ENCODE measurements at regions not wholly inside any gene's neighbourhood (a gene's known extent, or its start where the extent isn't known, plus 50 kb on each side); places are given as distances from the start of the nearest gene placed in this dataset.

GRCh38 chr12:66919466-66919865 lies 240.6 kb upstream of the GRIP1 start:
- no peak for DNase-seq

- DNase-seq = no peak
Measured at GRCh38 chr12:66920205-66920604, 241.3 kb upstream of the GRIP1 start.

DNA sequence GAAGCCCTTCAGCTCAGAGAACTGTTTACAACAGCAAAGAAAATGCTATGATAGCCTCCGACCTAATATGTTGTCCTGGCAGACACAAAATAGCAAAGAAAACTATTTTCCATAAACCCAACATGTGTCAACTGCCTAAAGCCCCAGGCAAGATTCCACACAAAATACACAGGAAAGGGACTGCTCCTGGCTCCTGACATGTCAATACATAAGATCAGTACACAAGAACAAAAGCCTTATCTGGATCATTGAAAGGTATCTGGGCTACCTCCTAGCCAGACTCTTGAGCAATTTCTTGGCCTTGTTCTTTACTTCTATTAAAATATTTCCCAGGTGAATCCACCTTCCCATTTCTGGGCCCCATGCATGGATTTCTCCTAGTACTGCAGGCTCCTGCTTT lies 242.3 kb upstream of the GRIP1 start:
- no peak for DNase-seq

GRCh38 chr12:66925083-66925482 lies 246.2 kb upstream of the GRIP1 start:
- no peak for DNase-seq

DNA sequence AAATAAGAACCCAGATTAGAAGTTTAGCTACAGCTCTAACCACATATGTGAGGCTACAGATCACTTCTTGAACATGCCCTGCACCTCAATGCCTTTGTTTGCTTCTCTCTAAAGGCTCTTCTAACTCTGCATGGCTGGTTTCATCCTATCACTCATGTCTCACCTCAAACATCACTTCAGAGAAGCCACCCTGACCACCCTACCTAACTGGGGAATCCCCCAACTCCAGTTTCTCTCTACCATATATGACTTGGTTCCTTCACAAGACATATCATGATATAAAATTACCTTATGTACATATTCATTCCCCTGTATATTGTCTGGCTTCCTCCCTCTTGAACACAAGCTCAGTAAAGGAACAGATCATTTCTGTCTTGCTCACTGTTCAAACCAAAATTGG lies 250.2 kb upstream of the GRIP1 start:
- peak in 1 of 2 donors; percentile 14 for DNase-seq

DNA sequence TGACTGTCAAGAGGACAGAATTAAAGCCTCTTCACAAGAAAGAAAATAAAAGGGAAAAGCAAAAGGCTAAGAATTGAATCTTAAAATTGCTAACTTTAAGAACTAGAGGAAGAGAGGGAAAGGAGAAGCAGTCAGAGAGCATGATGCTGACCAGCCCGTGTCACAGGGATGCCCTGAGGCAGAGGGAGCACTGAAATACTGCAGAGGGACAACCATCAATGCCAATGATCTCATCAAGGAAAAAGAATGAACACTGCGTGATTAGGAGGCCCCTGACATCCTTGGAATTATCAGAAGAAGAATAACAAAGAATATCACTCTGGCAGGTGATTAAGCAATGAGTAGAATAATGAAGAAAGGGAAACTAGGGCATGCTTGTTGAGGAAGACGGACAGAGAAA lies 252.2 kb upstream of the GRIP1 start:
- DNase-seq = no peak

DNA sequence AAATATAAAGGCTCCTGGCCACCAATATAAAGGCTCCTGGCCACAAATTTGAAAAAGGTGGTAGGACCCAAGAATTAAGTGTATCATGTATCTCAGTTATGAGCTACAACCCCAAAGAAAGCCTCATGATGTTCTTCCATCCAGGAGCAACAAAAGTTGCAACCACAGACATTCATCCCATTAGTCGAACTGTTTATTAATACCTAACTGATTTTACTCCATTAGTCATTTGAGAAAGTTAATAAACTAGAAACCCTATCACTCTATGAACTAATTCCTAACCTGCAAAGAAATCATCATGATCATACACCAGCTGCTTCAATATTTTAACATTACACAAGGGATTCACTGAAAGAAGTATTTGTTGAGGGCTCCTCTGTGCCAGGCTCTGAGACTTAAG lies 253.2 kb upstream of the GRIP1 start:
- no peak for DNase-seq

GRCh38 chr12:66934302-66935062 lies 255.6 kb upstream of the GRIP1 start:
- no peak for DNase-seq

GRCh38 chr12:66941150-66941549 lies 262.3 kb upstream of the GRIP1 start:
- no peak for DNase-seq

DNA sequence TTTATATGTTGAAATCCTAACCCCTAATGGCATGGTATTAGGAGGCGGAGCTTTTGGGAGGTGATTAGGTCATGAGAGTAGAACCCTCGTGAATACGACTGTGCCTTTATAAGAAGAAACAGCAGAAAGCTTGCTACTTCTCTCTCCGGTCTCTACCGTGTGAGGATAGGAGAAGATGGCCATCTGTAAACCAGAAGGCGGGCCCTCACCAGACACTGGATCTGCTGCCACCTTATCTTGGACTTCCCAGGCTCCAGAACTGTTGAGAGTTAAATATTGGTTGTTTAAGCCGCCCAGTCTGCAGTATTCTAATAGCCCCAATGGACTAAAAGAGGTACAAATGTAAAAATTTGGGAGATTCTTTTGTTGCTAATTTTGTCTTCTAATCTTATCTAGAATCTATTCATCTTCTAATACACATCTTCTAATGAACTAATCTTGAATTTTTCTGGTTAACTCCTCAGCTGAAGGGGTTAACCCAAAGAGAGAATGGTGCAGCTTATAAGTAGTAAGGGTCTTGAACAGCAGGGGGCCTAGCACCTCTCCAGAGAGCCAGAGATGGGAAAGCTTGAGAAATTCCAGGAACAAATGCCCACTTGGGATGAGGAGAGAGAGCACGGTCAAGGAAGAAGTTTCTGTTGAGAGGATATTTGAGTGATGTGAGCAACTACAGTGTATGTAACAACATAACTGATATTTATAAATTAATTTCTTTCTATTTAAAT lies 264.0 kb upstream of the GRIP1 start:
- no peak for DNase-seq

DNA sequence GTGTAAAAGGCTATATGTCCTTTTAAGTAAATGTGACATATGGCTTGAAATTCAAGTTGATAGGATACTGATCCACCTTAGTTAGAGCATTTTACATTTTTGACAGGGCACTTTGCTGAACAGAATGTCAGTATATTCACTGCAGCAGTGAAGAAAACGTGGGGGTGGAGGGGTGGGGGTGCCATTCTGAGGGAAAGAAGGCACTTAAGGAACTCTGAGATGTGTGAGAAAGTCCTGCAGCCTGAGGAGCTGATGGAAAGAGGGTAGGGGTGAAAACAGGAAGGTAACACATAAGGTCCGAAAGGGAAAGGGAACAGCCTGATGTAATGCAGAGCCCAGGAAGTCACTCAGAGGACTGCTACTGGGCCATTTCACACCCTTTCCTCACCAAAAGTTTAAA lies 265.5 kb upstream of the GRIP1 start:
- no peak for DNase-seq

DNA sequence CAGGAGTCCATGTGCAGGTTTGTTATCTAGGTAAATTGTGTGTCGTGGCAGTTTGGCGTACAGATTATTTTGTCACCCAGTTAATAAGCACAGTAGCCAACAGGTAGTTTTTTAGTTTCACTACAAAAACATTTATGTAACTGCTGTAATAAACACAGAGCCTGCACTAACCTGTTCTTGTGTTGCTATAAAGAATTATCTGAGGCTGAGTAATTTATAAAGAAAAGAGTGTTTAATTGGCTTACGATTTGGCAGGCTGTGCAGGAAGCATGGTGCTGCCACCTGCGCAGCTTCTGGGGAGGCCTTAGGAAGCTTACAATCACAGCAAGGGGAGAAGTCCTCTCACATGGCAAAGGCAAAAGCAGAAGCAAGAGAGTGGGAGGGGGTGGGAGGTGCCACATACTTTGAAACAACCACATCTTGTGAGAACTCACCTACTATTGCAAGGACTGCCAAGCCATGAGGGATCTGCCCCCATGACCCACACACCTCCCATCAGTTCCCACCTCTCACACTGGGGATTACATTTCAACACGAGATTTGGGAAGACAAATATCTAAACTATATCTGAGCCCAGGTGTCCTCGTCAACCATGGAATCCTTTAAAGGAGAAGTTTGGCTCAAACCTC lies 266.4 kb upstream of the GRIP1 start:
- no peak for DNase-seq

DNA sequence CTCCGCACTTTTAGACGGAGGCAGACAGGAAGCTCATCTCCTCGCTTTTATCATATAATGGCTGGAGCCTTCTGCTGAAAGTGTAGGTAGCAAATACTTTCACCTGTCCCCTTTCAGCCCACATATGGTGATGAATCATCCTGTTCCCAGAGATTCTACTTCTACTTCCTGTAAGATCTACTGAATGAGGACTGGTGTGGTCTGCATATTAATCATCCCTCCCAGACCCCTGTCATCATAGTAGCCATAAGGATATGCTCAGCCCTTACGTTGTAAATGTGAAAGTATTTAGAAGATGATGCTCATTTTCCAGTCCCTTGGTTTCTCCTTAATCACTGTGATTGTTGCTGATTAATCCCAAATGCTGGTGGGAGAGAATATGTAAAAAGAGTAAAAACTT lies 268.2 kb upstream of the GRIP1 start:
- no peak for DNase-seq

DNA sequence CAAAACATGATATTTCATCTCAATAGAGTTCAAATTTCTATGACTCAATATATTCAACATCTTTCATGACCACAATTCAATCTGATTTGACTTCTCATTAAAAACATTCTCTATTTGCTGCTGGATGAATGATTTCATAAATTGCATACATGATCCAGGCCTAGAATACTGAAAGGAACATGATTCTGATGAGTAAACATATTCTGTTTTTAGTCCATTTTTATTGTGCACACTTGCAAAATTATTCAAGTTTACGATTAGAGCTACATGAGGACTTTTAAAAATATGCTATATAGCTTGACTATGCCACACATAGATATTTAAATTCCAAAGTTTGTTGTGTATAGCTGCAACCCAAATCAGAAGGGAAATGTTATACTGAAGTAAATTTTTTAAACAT lies 273.8 kb upstream of the GRIP1 start:
- DNase-seq = no peak

GRCh38 chr12:66956300-66956699 lies 277.4 kb upstream of the GRIP1 start:
- DNase-seq = no peak

DNA sequence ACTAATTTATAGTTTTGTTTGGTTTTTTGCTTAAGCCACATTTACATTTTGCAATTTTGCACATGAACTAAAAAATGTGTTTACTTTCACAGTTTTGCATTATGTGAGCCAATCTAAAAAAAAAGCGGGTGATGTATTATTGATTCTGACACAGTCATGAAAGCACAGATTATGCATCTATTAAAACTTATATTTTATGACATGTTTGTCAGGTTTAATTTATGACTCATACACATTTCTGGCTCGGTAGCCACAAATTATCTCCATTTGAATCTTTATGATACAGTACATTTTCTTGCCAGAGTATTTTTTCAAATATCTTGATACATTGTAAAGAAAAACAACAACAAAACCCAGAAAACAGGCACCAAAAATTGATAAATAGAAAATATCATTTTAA lies 280.4 kb upstream of the GRIP1 start:
- no peak for DNase-seq

- no peak for DNase-seq
Measured at GRCh38 chr12:66960006-66960405, 281.1 kb upstream of the GRIP1 start.

DNA sequence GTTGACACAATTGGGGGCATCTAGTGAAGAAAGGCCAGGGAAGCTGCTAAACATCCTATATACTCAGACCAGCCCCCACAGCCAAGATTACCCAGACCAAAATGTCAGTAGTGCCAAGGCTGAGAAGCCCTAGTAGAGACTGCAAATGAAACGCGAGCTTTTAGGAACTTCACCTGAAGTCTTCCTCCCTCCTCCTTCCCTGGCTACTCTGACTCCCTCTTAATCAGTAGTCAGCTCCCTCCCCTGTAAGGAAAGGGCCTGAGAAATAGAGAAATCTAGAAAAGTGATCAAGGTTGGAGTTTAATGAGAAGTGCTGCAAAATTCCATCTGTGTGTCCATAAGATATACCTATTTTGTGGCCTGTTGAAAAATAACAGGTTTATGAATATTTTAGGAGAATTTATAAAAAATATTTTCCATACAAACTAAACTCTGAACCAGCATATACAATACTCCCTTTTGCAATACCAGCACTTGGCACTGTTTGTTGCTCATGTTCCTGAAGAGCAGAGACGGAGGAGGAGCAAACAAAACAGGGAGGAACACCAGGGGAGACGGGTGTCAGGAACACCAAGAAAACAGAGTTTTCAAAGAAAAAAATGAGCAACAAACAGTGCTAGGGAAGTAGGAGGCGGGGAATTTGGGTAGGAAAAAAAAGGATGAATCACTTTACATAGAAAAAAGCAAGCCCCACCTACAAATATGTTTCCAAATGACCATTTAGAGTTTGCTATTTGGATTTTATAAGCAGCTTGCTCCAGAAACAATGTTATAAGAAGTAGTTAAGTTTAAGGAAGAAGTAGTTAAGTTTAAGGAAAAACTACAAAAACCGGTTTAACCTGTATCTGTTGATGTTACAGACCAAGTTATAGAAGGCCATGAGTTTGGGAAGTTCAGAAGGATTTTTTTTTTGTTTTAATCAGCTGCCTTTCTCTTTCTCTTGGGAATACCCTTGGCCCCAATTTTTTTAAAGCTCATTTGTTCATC lies 282.1 kb upstream of the GRIP1 start:
- no peak for DNase-seq

DNA sequence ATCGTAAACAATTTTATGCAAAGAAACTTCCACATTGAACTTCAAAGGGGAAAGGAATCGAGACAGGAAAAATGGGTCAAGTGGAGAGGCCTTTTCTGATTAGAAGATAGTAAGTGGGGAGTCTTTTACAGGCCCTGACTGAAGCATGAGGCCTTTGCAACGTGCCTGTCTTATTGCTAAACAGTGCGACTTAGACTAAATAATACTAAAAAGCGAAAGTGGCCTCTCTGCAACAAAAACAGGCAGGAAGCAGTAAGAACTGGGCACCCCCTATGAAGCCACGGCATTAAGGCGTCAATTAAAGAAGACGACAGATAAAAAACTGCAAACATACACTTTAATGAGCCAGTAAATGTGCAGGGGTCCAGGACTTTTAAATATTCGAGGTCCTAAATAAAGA lies 283.4 kb upstream of the GRIP1 start:
- no peak for DNase-seq

GRCh38 chr12:66963901-66964300 lies 285.0 kb upstream of the GRIP1 start:
- DNase-seq = no peak

DNA sequence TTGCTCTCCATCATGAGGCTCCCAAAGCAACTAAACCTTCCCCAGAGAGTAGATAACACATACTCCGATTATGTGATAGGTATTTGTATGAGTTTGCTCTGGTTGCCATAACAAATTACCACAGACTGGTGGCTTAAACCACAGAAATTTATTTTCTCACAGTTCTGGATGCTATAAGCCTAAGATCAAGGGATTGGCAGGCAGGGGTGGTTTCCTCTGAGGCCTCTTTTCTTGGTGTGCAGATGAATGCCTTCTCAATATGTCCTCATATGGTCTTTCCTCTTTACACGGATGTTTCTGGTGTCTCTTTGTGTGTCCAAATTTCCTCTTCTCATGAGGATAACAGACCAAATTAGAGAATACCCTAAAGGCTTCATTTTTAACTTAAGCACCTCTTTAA lies 285.8 kb upstream of the GRIP1 start:
- DNase-seq = peak; percentile 69 to 84

GRCh38 chr12:66965621-66966020 lies 286.7 kb upstream of the GRIP1 start:
- peak in 1 of 2 donors; percentile 10 for DNase-seq

DNA sequence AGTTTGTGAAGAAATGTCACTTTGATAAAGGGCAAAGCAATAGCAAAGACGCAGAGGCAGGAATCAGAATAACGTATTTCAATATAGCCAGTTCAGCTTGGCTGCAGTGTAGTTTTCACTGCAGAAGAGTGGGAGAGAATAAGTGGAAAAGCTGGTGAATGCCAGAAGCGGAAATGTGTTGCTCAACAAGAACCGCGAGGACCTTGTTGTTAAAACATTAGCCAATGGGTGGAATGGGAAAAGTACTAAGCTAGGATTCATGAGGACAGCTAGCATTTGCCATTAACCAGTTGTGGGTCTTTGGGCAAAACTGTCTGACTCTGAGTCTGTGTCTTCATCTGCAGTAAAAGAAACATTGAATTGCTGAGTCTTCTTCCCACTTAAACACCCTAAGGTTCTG lies 292.9 kb upstream of the GRIP1 start:
- no peak for DNase-seq

All from CD4-positive, alpha-beta T cell treated with Interleukin-4 for 1 hour (primary cell).